Testis (tissue), 2 donors: ENCODE measurements at regions not wholly inside any gene's neighbourhood (a gene's known extent, or its start where the extent isn't known, plus 50 kb on each side); places are given as distances from the start of the nearest gene placed in this dataset.

Experiments used
- DNase-seq: peaks from one replicate; pipeline ENCODE4 v3.0.0-alpha.2; 2019
- H3K27ac ChIP-seq, 2 donors: fragments of 200-600 bp; sonication (generic); one replicate each; pipeline ENCODE4 v1.5.1; 2019
- H3K27me3 ChIP-seq: fragments of 200-600 bp; sonication (generic); one replicate; pipeline ENCODE4 v1.5.1; 2019
- H3K36me3 ChIP-seq: fragments of 200-600 bp; sonication (generic); one replicate; pipeline ENCODE4 v1.5.1; 2017; ENCODE audit warnings: low read depth; ENCODE audit errors: missing control alignments
- H3K4me1 ChIP-seq: fragments of 200-600 bp; sonication (generic); one replicate; pipeline ENCODE4 v1.5.1; 2019
- H3K4me3 ChIP-seq, 2 donors: fragments of 200-600 bp; sonication (generic); one replicate each; pipeline ENCODE4 v1.5.1; 2017 to 2019
- H3K9me3 ChIP-seq: fragments of 200-600 bp; sonication (generic); one replicate; pipeline ENCODE4 v1.5.1; 2017
- CTCF ChIP-seq, 3 experiments: fragments of 450-650 bp in 2 of 3; fragments of 200-600 bp in 1 of 3; sonication (generic) in 1 of 3; IDR thresholded peaks; one replicate each; pipeline ENCODE4 v1.5.1; 2016 to 2019; ENCODE audit warnings: antibody characterized with exemption in 3 of 3, mild to moderate bottlenecking in 2 of 3, moderate library complexity in 1 of 3
- POLR2A ChIP-seq: fragments of 450-650 bp; IDR thresholded peaks from one replicate; pipeline ENCODE4 v1.6.1; 2017; ENCODE audit warnings: antibody characterized with exemption, mild to moderate bottlenecking, moderate library complexity
- WGBS, 2 donors: methylation state at CpG; one replicate each; pipeline ENCODE4 v1.1.5; 2018; 5-methylcytosine and 5-hydroxymethylcytosine counted together
- intact Hi-C: fragments of 100-400 bp; cut with DNase I; formaldehyde crosslinking; loops from one replicate; pipeline ENCODE4 v1.15.1; 2023; ENCODE audit warnings: low total_unique reads

- TF ChIP-seq POLR2A (no peak), CTCF (IDR thresholded peaks at IDR 0.05) (no peak)
- no peak overlapping the region for H3K4me3 ChIP-seq
Measured at GRCh38 chr3:99351122-99351521, 287.3 kb upstream of the COL8A1 start.

GRCh38 chr3:99348451-99348850 lies 289.9 kb upstream of the COL8A1 start:
- no peak for DNase-seq
- Histone ChIP-seq H3K36me3 (no peaks in the 10 kb centered on the region), H3K27ac (no peak overlapping the region), H3K27me3 (no peaks in the 10 kb centered on the region), H3K9me3 (no peaks in the 10 kb centered on the region), H3K4me3 (no peak overlapping the region), H3K4me1 (no peaks in the 10 kb centered on the region)
- intact Hi-C loops = no loop called here
- TF ChIP-seq POLR2A = no peak
- TF ChIP-seq CTCF (IDR thresholded peaks at IDR 0.05) = no peak
- WGBS, 2 donors = 87 to 88% methylated on average over 3 of the region's 3 CpGs

More at GRCh38 chr3:99351122-99351521, 287.3 kb upstream of the COL8A1 start:
- no peaks in the 10 kb centered on the region for H3K4me1 ChIP-seq
- no peak for DNase-seq
- no peaks in the 10 kb centered on the region for H3K36me3 ChIP-seq
- no peaks in the 10 kb centered on the region for H3K27me3 ChIP-seq
- no peak overlapping the region for H3K27ac ChIP-seq
- H3K9me3 ChIP-seq = no peaks in the 10 kb centered on the region
- WGBS, 2 donors = 72 to 79% methylated on average over 3 of the region's 3 CpGs
- intact Hi-C loops = no loop called here

GRCh38 chr3:99344216-99344615 lies 294.2 kb upstream of the COL8A1 start:
- 93 to 98% methylated on average over 2 of the region's 2 CpGs for WGBS, 2 donors
- no peaks in the 10 kb centered on the region for H3K4me1 ChIP-seq
- intact Hi-C loops = no loop called here
- H3K27ac ChIP-seq = no peak overlapping the region
- TF ChIP-seq POLR2A = no peak
- TF ChIP-seq CTCF (IDR thresholded peaks at IDR 0.05) = no peak
- DNase-seq = no peak
- H3K9me3 ChIP-seq = no peaks in the 10 kb centered on the region
- no peaks in the 10 kb centered on the region for H3K36me3 ChIP-seq
- H3K27me3 ChIP-seq = no peaks in the 10 kb centered on the region
- H3K4me3 ChIP-seq = no peak overlapping the region

GRCh38 chr3:99342383-99342782 lies 296.0 kb upstream of the COL8A1 start:
- Histone ChIP-seq H3K9me3 (no peaks in the 10 kb centered on the region), H3K27ac (no peak overlapping the region), H3K27me3 (no peaks in the 10 kb centered on the region), H3K36me3 (no peaks in the 10 kb centered on the region), H3K4me3 (no peak overlapping the region), H3K4me1 (no peaks in the 10 kb centered on the region)
- 37 to 50% methylated on average over 1 of the region's 1 CpG for WGBS, 2 donors
- TF ChIP-seq CTCF (IDR thresholded peaks at IDR 0.05) = no peak
- TF ChIP-seq POLR2A = no peak
- no peak for DNase-seq
- intact Hi-C loops = no loop called here

- Histone ChIP-seq H3K9me3 (no peaks in the 10 kb centered on the region), H3K27ac (no peak overlapping the region), H3K36me3 (no peaks in the 10 kb centered on the region), H3K27me3 (no peaks in the 10 kb centered on the region), H3K4me3 (no peak overlapping the region), H3K4me1 (no peaks in the 10 kb centered on the region)
- WGBS, 2 donors = 68 to 93% methylated on average over 4 of the region's 4 CpGs
- intact Hi-C loops = no loop called here
- DNase-seq = no peak
- TF ChIP-seq POLR2A = no peak
- TF ChIP-seq CTCF (IDR thresholded peaks at IDR 0.05) = no peak
Measured at GRCh38 chr3:99339222-99339621, 299.2 kb upstream of the COL8A1 start.
